Mesodermal cell (in vitro differentiated cells): ENCODE measurements at regions not wholly inside any gene's neighbourhood (a gene's known extent, or its start where the extent isn't known, plus 50 kb on each side); places are given as distances from the start of the nearest gene placed in this dataset.

ENCODE experiments used
- H3K27ac ChIP-seq: 2 replicates; pipeline ENCODE4 v1.7.0; 2013; ENCODE audit warnings: mild to moderate bottlenecking, low read depth, low read length, moderate library complexity; ENCODE audit not compliant: severe bottlenecking
- H3K36me3 ChIP-seq: 2 replicates; pipeline ENCODE4 v1.7.1; 2013; ENCODE audit warnings: mild to moderate bottlenecking, low read length, moderate library complexity; ENCODE audit not compliant: control insufficient read depth, insufficient read depth
- H3K4me1 ChIP-seq: one replicate; pipeline ENCODE4 v1.7.1; 2013; ENCODE audit warnings: mild to moderate bottlenecking, low read length; ENCODE audit not compliant: insufficient read depth, control insufficient read depth, poor library complexity, severe bottlenecking
- H3K4me3 ChIP-seq: 2 replicates; pipeline ENCODE4 v1.7.0; 2013; ENCODE audit warnings: low read length, control low read depth, mild to moderate bottlenecking; ENCODE audit not compliant: insufficient read depth, poor library complexity, severe bottlenecking; ENCODE audit errors: extremely low read depth
- H3K9me3 ChIP-seq: 2 replicates; pipeline ENCODE4 v1.7.1; 2013; ENCODE audit warnings: mild to moderate bottlenecking, low read length, moderate library complexity; ENCODE audit not compliant: control insufficient read depth
- WGBS, 2 experiments: methylation state at CpG; one replicate each; pipeline ENCODE4 v1.1.5; 2013; ENCODE audit warnings: missing lambda C conversion rate in 2 of 2; ENCODE audit not compliant: insufficient coverage in 2 of 2; 5-methylcytosine and 5-hydroxymethylcytosine counted together

- WGBS, 2 experiments: 21 to 30% methylated on average over 2 of the region's 5 CpGs
- Histone ChIP-seq H3K4me1 (peaks cover 30% of the 10 kb centered on the region), H3K9me3 (no peaks in the 10 kb centered on the region), H3K36me3 (no peaks in the 10 kb centered on the region), H3K4me3 (no peak overlapping the region), H3K27ac (peak overlapping the region; percentile 24)
These were observed 178.2 kb upstream of the CAMK1G start for GRCh38 chr1:209405183-209405814.

DNA sequence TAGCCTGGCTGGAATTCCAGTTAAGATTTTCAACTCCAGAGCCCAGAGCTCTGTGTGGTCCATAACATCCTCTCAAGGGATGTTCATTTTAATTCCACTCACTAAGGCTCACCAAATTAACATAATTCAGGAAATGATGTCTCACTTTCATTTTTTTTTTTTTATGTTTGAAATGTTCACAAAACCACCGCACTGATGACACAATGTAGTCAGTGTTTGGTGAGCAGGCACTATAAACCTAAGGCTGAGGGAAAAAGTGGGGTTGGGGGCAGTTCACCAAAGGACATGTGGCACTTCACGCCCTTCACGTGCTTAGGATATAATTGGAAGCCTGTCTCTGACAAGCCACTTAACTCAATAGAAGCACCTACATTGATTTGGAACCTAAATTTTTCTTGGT lies 177.3 kb upstream of the CAMK1G start:
- H3K9me3 ChIP-seq: no peaks in the 10 kb centered on the region
- H3K4me1 ChIP-seq: peaks cover 30% of the 10 kb centered on the region
- no CpG with 5 or more reads among the region's 3 CpGs for WGBS, 2 experiments
- H3K27ac ChIP-seq: peak overlapping the region; percentile 24
- no peaks in the 10 kb centered on the region for H3K36me3 ChIP-seq
- H3K4me3 ChIP-seq: no peak overlapping the region

GRCh38 chr1:209406595-209406994 lies 176.9 kb upstream of the CAMK1G start:
- Histone ChIP-seq H3K27ac (no peak overlapping the region), H3K36me3 (no peaks in the 10 kb centered on the region), H3K9me3 (no peaks in the 10 kb centered on the region), H3K4me3 (no peak overlapping the region), H3K4me1 (peaks cover 35% of the 10 kb centered on the region)
- WGBS, 2 experiments: no CpG with 5 or more reads among the region's 2 CpGs

- WGBS, 2 experiments: 100% methylated on average over 2 of the region's 2 CpGs; no CpG with 5 or more reads in 1 of the 2 experiments
- H3K36me3 ChIP-seq: no peaks in the 10 kb centered on the region
- peak overlapping the region; percentile 17 for H3K27ac ChIP-seq
- peaks cover 33% of the 10 kb centered on the region for H3K4me1 ChIP-seq
- no peak overlapping the region for H3K4me3 ChIP-seq
- H3K9me3 ChIP-seq: no peaks in the 10 kb centered on the region
These were observed 173.7 kb upstream of the CAMK1G start for GRCh38 chr1:209409780-209410179.

DNA sequence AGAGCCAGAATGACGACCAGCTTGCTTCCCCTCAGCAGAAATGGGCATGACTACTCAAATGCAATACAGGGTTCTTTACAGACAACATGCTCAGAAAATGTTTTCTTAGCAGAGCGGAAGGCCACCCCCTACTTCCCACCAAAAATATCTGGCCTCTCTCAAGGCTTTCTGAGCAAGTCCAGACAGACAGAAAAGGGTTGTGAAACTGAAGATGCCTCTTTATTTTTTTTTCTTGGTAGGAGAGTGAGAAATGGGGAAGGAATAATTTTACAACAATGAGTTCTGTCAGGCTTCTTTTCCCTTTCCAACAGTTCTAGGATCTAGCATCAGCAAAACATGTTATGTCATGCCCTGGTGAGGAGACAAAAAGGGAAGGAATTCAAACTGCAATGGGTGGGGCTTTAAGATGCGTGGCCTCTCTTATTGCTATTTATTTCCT lies 172.0 kb upstream of the CAMK1G start:
- Histone ChIP-seq H3K36me3 (no peaks in the 10 kb centered on the region), H3K4me3 (no peak overlapping the region), H3K9me3 (no peaks in the 10 kb centered on the region), H3K4me1 (peaks cover 21% of the 10 kb centered on the region), H3K27ac (peak overlapping the region; percentile 11)
- WGBS, 2 experiments: 38 to 81% methylated on average over 1 to 2 of the region's 3 CpGs

DNA sequence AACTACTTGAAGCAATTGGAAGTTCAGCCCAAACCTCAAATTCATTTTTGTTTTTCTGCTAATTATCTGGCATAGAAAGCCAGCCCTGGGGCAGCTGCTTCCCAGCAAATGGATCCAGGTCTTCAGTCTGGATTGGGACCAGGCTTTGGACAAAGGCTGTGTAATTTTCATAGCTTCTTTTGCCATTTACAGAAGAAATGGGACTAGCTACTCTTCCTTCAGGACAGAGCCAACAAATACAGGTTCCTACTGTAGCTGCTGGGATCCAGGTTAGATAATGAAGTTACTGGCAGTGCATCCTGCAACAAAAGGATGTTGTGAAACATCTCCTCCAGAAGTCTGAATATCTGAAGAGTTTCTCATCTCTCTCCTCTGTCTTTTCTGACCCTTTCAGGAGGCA lies 171.5 kb upstream of the CAMK1G start:
- no peaks in the 10 kb centered on the region for H3K36me3 ChIP-seq
- H3K27ac ChIP-seq: no peak overlapping the region
- H3K9me3 ChIP-seq: no peaks in the 10 kb centered on the region
- H3K4me3 ChIP-seq: no peak overlapping the region
- H3K4me1 ChIP-seq: peaks cover 22% of the 10 kb centered on the region

DNA sequence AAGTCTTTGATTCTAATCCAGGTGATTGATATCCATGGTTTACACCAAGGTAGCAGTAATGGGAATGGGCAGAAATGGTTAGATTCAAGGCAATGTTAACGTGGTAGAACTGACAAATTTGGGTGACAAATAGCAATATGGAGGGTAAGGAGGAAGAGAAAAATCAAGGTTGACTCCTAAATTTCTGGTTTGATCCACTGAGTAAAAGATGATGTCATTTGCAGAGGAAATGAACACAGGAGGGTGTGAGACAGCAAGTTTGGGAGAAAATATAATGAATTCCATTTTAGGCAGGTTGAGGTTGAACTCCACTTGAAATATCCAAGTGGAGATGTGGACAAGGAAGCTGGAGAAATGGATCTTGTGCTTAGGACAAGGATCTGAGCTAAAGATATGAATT lies 170.9 kb upstream of the CAMK1G start:
- Histone ChIP-seq H3K4me1 (peaks cover 22% of the 10 kb centered on the region), H3K27ac (no peak overlapping the region), H3K4me3 (no peak overlapping the region), H3K9me3 (no peaks in the 10 kb centered on the region), H3K36me3 (no peaks in the 10 kb centered on the region)
- 84 to 93% methylated on average over 1 of the region's 1 CpG for WGBS, 2 experiments

- Histone ChIP-seq H3K4me1 (peaks cover 22% of the 10 kb centered on the region), H3K27ac (no peak overlapping the region), H3K4me3 (no peak overlapping the region), H3K36me3 (no peaks in the 10 kb centered on the region), H3K9me3 (no peaks in the 10 kb centered on the region)
- 96 to 100% methylated on average over 3 of the region's 3 CpGs for WGBS, 2 experiments
These were observed 170.5 kb upstream of the CAMK1G start for GRCh38 chr1:209413062-209413461.

DNA sequence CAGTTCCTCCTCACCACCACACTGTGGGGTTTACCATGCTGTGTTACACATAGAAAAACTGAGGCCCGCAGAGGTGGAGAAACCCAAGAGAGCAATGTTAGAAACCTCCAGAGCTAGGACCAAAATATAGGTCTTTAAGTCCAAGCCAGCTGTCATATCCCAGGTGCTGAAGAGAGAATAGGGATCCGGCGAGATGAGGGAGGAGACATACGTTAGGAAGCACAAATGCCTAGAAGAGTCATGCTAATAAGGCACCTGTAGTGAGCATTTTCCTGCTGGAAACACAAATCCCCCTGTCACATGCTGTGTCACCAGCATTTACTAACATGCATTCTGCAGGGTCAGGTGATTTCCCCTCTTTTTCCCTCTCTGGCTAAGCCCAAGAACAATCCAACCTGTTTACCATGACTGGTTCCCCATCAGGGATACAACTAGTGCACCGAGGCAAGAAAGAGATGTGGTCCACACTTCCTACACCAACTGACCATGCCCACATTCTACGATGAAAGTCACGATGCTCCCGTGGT lies 168.6 kb upstream of the CAMK1G start:
- WGBS, 2 experiments: 88% methylated on average over 4 to 5 of the region's 8 CpGs
- no peaks in the 10 kb centered on the region for H3K36me3 ChIP-seq
- no peak overlapping the region for H3K27ac ChIP-seq
- H3K9me3 ChIP-seq: no peaks in the 10 kb centered on the region
- no peak overlapping the region for H3K4me3 ChIP-seq
- H3K4me1 ChIP-seq: peaks cover 18% of the 10 kb centered on the region

DNA sequence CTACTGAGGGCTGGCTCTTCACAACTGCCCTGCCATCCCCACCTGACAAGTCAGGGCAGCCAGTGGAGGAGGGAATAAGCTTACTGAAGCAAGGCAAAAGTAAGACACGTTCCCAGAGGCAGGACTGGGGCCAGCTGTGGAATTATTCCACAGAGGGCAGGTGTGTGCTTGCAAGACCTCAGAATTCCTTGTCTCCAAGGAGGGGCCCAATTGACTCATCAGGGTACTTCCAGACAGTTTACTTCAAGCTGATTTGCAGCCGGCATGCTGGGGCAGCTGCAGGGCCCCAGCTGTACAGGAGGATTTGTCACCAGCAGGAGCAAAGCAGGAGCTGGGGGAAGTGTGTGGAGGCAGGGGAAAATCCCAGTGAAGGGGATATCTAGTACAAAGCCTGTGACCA lies 167.5 kb upstream of the CAMK1G start:
- Histone ChIP-seq H3K36me3 (no peaks in the 10 kb centered on the region), H3K27ac (no peak overlapping the region), H3K4me1 (peaks cover 17% of the 10 kb centered on the region), H3K9me3 (no peaks in the 10 kb centered on the region), H3K4me3 (no peak overlapping the region)
- 63% methylated on average over 2 of the region's 2 CpGs for WGBS, 2 experiments

GRCh38 chr1:209416716-209417115 lies 166.8 kb upstream of the CAMK1G start:
- 87 to 95% methylated on average over 2 of the region's 2 CpGs for WGBS, 2 experiments
- H3K36me3 ChIP-seq: no peaks in the 10 kb centered on the region
- H3K4me3 ChIP-seq: no peak overlapping the region
- H3K27ac ChIP-seq: no peak overlapping the region
- peaks cover 12% of the 10 kb centered on the region for H3K4me1 ChIP-seq
- H3K9me3 ChIP-seq: no peaks in the 10 kb centered on the region
